Activated B cell treated with CpG ODN at 0.5 μM for 24 hours (primary cell): ENCODE measurements at regions not wholly inside any gene's neighbourhood (a gene's known extent, or its start where the extent isn't known, plus 50 kb on each side); places are given as distances from the start of the nearest gene placed in this dataset.

ENCODE experiments used
- ATAC-seq: fragments of 200-7000 bp; cut with Tn5 transposase; one replicate; pipeline ENCODE4 v1.10.0; 2021; ENCODE audit warnings: low read depth, mild to moderate bottlenecking, moderate library complexity
- CTCF ChIA-PET: fragments of 350-600 bp; sonication (Branson Sonifier 250); formaldehyde crosslinking; loops from one replicate; lab custom pipeline; 2021; ENCODE audit warnings: antibody characterized with exemption; lab: Charles Lee
- POLR2A ChIA-PET: fragments of 350-600 bp; sonication (Branson Sonifier 250); formaldehyde crosslinking; loops from one replicate; lab custom pipeline; 2021; ENCODE audit warnings: antibody characterized with exemption; lab: Charles Lee
- DNase-seq: peaks from one replicate; pipeline ENCODE4 v3.0.0; 2022
- H3K27ac Mint-ChIP-seq: one replicate; pipeline ENCODE4 v1.8.0; 2020; ENCODE audit warnings: mixed read lengths
- H3K27me3 Mint-ChIP-seq: one replicate; pipeline ENCODE4 v1.8.0; 2021; ENCODE audit warnings: mixed read lengths
- H3K36me3 Mint-ChIP-seq: one replicate; pipeline ENCODE4 v1.8.0; 2021; ENCODE audit warnings: low read depth, mixed read lengths
- H3K4me1 Mint-ChIP-seq: one replicate; pipeline ENCODE4 v1.8.0; 2021; ENCODE audit warnings: mixed read lengths
- H3K4me3 Mint-ChIP-seq: one replicate; pipeline ENCODE4 v1.8.0; 2020; ENCODE audit warnings: mild to moderate bottlenecking, mixed read lengths
- H3K9me3 Mint-ChIP-seq: one replicate; pipeline ENCODE4 v1.8.0; 2020; ENCODE audit warnings: mixed read lengths
- intact Hi-C: fragments of 100-400 bp; cut with micrococcal nuclease; formaldehyde crosslinking; loops from one replicate; pipeline ENCODE4 v1.15.1; 2024
- TF ChIP-seq, protein P1 (sequence below): fragments of 200-600 bp; IDR thresholded peaks from one replicate; pipeline ENCODE4 v1.8.0; 2022; ENCODE audit warnings: antibody characterized with exemption, mild to moderate bottlenecking

DNA sequence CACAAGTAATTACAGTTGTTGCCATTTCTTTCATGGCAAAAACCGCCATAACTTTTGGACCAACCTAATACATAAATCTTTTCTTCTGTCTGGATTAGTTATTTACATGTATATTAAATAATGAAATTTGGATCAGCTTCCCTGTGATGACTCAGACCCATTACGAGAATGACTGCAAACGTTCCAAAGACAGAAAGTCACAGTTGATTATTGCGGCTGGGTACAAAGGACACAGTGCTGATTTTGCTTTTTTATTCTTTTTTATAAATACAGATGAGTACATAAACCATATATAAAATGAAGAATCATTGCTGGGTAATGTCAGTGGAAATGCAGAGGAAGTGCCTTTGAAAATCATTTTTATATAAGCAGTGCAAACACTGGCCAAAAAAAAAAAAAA, 126.2 kb downstream of the TWIST2 start:
- Mint-ChIP-seq H3K4me1 (no peaks in the 10 kb centered on the region), H3K36me3 (no peaks in the 10 kb centered on the region), H3K4me3 (no peak overlapping the region), H3K9me3 (peaks cover 15% of the 10 kb centered on the region), H3K27me3 (peaks cover 8% of the 10 kb centered on the region), H3K27ac (no peak overlapping the region)
- POLR2A ChIA-PET = no interaction called here
- CTCF ChIA-PET = no interaction called here
- DNase-seq (no peak), ATAC-seq (no peak)
- intact Hi-C loops = no loop called here
- TF ChIP-seq, protein P1, sequence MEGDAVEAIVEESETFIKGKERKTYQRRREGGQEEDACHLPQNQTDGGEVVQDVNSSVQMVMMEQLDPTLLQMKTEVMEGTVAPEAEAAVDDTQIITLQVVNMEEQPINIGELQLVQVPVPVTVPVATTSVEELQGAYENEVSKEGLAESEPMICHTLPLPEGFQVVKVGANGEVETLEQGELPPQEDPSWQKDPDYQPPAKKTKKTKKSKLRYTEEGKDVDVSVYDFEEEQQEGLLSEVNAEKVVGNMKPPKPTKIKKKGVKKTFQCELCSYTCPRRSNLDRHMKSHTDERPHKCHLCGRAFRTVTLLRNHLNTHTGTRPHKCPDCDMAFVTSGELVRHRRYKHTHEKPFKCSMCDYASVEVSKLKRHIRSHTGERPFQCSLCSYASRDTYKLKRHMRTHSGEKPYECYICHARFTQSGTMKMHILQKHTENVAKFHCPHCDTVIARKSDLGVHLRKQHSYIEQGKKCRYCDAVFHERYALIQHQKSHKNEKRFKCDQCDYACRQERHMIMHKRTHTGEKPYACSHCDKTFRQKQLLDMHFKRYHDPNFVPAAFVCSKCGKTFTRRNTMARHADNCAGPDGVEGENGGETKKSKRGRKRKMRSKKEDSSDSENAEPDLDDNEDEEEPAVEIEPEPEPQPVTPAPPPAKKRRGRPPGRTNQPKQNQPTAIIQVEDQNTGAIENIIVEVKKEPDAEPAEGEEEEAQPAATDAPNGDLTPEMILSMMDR = no peak

DNA sequence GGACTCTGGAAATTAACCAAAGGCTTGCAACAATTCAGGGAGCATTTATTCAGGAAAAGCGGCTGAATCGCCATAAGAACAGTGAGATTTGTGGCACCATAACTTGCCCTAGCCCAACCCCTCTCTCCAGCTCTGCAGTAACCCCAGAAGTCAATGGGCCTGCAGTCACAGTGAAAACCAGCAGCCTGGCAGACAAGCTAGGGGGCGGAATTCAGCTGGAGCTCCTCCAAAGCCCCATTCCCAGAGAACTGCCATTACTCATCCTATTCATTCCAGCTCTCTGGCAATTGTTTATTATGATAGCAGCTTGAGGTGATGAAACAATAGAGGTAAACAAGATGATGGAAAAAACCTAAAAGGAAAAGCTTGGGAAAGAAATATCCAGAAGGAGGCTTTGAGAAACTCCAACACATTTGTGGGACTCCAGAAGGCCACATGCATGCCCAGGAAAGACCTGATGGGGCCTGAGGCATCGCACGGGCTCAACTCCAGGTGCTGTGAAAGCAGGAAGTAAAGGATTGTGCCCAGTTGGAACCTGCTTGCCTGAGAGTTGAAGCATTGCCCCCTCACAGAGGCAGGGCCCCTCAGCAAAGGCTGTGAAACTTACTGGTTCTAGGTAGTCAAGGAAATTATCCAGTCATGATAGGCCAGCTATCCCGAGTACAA, 126.7 kb downstream of the TWIST2 start:
- POLR2A ChIA-PET = no interaction called here
- ATAC-seq = no peak
- TF ChIP-seq, protein P1 = no peak
- no peaks in the 10 kb centered on the region for H3K36me3 Mint-ChIP-seq
- H3K4me1 Mint-ChIP-seq = no peaks in the 10 kb centered on the region
- no peak overlapping the region for H3K27ac Mint-ChIP-seq
- no peak overlapping the region for H3K4me3 Mint-ChIP-seq
- intact Hi-C loops = no loop called here
- DNase-seq = no peak
- peaks cover 8% of the 10 kb centered on the region for H3K27me3 Mint-ChIP-seq
- peaks cover 15% of the 10 kb centered on the region for H3K9me3 Mint-ChIP-seq
- CTCF ChIA-PET = no interaction called here

DNA sequence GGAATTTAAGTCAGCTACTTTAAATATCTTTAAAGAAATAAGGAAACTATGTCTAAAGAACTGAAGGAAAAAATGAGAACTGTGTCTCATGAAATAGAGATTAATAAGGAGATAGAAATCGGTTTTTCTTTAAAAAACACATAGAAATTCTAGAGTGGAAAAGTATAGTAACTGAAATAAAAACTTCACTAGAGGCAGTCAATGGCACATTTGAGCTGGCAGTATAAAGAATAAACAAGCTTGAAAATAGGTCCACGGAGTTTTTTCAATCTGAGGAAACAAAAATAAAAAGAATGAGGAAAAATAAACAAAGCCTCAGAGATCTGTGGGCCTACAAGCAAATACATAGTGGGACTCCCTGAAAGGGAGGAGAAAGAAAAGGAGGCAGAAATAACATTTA, 127.5 kb downstream of the TWIST2 start:
- intact Hi-C loops = no loop called here
- POLR2A ChIA-PET = no interaction called here
- CTCF ChIA-PET = no interaction called here

DNA sequence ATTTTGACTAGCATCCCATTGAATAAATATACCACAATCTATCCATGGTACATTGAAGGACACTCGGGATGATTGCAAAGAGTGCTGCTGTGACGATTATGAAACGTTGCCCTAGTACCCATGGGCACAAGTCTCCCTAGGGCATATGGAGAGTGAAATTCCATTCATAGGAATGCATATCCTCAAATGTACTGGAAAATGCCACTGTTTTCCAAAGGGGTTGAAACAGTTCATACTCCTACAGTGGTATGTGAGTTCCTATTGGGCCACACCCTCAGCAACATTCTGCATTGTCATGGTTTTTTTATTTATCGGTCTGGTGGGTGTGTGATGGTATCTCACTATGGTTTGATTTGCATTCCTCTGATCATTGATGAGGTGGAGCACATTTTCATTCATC, 130.6 kb downstream of the TWIST2 start:
- Mint-ChIP-seq H3K4me3 (no peak overlapping the region), H3K9me3 (peaks cover 19% of the 10 kb centered on the region), H3K36me3 (no peaks in the 10 kb centered on the region), H3K4me1 (no peaks in the 10 kb centered on the region), H3K27me3 (no peaks in the 10 kb centered on the region), H3K27ac (no peak overlapping the region)
- no peak for ATAC-seq
- TF ChIP-seq, protein P1 = no peak
- POLR2A ChIA-PET = no interaction called here
- intact Hi-C loops = no loop called here
- CTCF ChIA-PET = no interaction called here
- DNase-seq = no peak

More for the DNA sequence above, 127.5 kb downstream of the TWIST2 start:
- TF ChIP-seq, protein P1 = no peak
- no peaks in the 10 kb centered on the region for H3K4me1 Mint-ChIP-seq
- DNase-seq = no peak
- ATAC-seq = no peak
- H3K9me3 Mint-ChIP-seq = peaks cover 15% of the 10 kb centered on the region
- H3K27ac Mint-ChIP-seq = no peak overlapping the region
- no peaks in the 10 kb centered on the region for H3K36me3 Mint-ChIP-seq
- H3K4me3 Mint-ChIP-seq = no peak overlapping the region
- H3K27me3 Mint-ChIP-seq = peaks cover 7% of the 10 kb centered on the region

DNA sequence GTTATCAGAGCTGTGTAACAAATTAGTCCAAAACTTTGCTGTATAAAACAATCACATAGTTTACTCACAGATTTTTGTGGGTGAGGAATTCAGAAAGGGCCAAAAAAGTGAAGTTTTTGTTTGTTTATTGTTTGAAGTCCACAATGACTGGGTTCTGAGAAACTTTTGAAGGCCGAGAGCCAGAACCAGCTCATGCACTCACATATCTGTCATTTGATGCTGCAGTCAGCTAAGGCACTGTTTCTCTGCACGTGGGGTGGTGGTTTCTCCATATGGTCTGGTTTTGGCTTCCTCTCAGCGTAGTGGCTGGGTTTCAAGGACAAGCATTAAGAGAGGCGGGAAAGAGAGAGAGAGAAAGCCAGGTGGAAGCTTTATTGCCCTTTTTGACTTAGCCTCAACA, 131.8 kb downstream of the TWIST2 start:
- Mint-ChIP-seq H3K4me1 (no peaks in the 10 kb centered on the region), H3K4me3 (no peak overlapping the region), H3K27ac (no peak overlapping the region), H3K9me3 (peaks cover 19% of the 10 kb centered on the region), H3K36me3 (no peaks in the 10 kb centered on the region), H3K27me3 (no peaks in the 10 kb centered on the region)
- ChIA-PET CTCF (no interaction called here), POLR2A (no interaction called here)
- TF ChIP-seq, protein P1 = no peak
- DNase-seq (no peak), ATAC-seq (no peak)
- intact Hi-C loops = no loop called here
